Calu3 (cell line): ENCODE measurements at regions not wholly inside any gene's neighbourhood (a gene's known extent, or its start where the extent isn't known, plus 50 kb on each side); places are given as distances from the start of the nearest gene placed in this dataset.

Experiments
- BruUV-seq: library from RNA; stranded (reverse); fragments of 400-500 nt; replicated peaks from 2 replicates; lab custom pipeline; 2021; lab: Mats Ljungman, UMichigan
- CTCF ChIA-PET: fragments of 300-600 bp; sonication (Branson Sonifier 250); formaldehyde crosslinking; loops from one replicate; lab custom pipeline; 2022; ENCODE audit warnings: antibody characterized with exemption; lab: Charles Lee
- DNase-seq: peaks from one replicate; pipeline ENCODE4 v3.0.0; 2022
- H3K27ac Mint-ChIP-seq: one replicate; pipeline ENCODE4 v1.8.0; 2022; ENCODE audit warnings: mixed read lengths; ENCODE audit not compliant: unreplicated experiment
- H3K27me3 Mint-ChIP-seq: one replicate; pipeline ENCODE4 v1.8.0; 2022; ENCODE audit warnings: mixed read lengths; ENCODE audit not compliant: unreplicated experiment
- H3K36me3 Mint-ChIP-seq: one replicate; pipeline ENCODE4 v1.8.0; 2022; ENCODE audit warnings: mild to moderate bottlenecking, moderate library complexity, mixed read lengths; ENCODE audit not compliant: insufficient read depth, unreplicated experiment
- H3K4me1 Mint-ChIP-seq: one replicate; pipeline ENCODE4 v1.8.0; 2022; ENCODE audit warnings: mild to moderate bottlenecking, low read depth, mixed read lengths; ENCODE audit not compliant: unreplicated experiment
- H3K4me3 Mint-ChIP-seq: one replicate; pipeline ENCODE4 v1.8.0; 2022; ENCODE audit warnings: mild to moderate bottlenecking, low read depth, moderate library complexity, mixed read lengths; ENCODE audit not compliant: unreplicated experiment
- H3K9me3 Mint-ChIP-seq: one replicate; pipeline ENCODE4 v1.8.0; 2022; ENCODE audit warnings: low read depth, mixed read lengths; ENCODE audit not compliant: unreplicated experiment
- CTCF ChIP-seq: fragments of 200-600 bp; IDR thresholded peaks from one replicate; pipeline ENCODE4 v1.8.0; 2022; ENCODE audit warnings: antibody characterized with exemption; ENCODE audit not compliant: unreplicated experiment
- intact Hi-C: fragments of 100-400 bp; cut with micrococcal nuclease; formaldehyde crosslinking; loops from one replicate; pipeline ENCODE4 v1.10.0; 2022; ENCODE audit not compliant: unreplicated experiment

GRCh38 chr2:82524826-82525225, 1934.3 kb downstream of the SUCLG1 start:
- H3K4me1 Mint-ChIP-seq, result no peaks in the 10 kb centered on the region
- no TSS peak for BruUV-seq
- H3K4me3 Mint-ChIP-seq, result no peak overlapping the region
- no peak for DNase-seq
- H3K27me3 Mint-ChIP-seq, result no peaks in the 10 kb centered on the region
- CTCF ChIA-PET, result no interaction called here
- H3K36me3 Mint-ChIP-seq, result no peaks in the 10 kb centered on the region
- H3K27ac Mint-ChIP-seq, result no peak overlapping the region
- intact Hi-C loops, result no loop called here
- peaks cover 4% of the 10 kb centered on the region for H3K9me3 Mint-ChIP-seq
- no peak for TF ChIP-seq CTCF

GRCh38 chr2:82511894-82512293, 1947.2 kb downstream of the SUCLG1 start:
- no TSS peak for BruUV-seq
- CTCF ChIA-PET, result no interaction called here
- H3K27ac Mint-ChIP-seq, result no peak overlapping the region
- H3K4me3 Mint-ChIP-seq, result no peak overlapping the region
- peaks cover 5% of the 10 kb centered on the region for H3K9me3 Mint-ChIP-seq
- intact Hi-C loops, result no loop called here
- no peak for DNase-seq
- no peaks in the 10 kb centered on the region for H3K27me3 Mint-ChIP-seq
- no peaks in the 10 kb centered on the region for H3K4me1 Mint-ChIP-seq
- TF ChIP-seq CTCF, result no peak
- no peaks in the 10 kb centered on the region for H3K36me3 Mint-ChIP-seq

- no peak for TF ChIP-seq CTCF
- Mint-ChIP-seq H3K4me3 (no peak overlapping the region), H3K36me3 (no peaks in the 10 kb centered on the region), H3K27ac (no peak overlapping the region), H3K27me3 (no peaks in the 10 kb centered on the region), H3K9me3 (peaks cover 8% of the 10 kb centered on the region), H3K4me1 (no peaks in the 10 kb centered on the region)
- intact Hi-C loops, result no loop called here
- no TSS peak for BruUV-seq
- DNase-seq, result no peak
- CTCF ChIA-PET, result no interaction called here
These were observed 1950.4 kb downstream of the SUCLG1 start for GRCh38 chr2:82508702-82509101.

GRCh38 chr2:82507657-82508056, 1951.4 kb downstream of the SUCLG1 start:
- Mint-ChIP-seq H3K4me1 (no peaks in the 10 kb centered on the region), H3K27me3 (no peaks in the 10 kb centered on the region), H3K27ac (no peak overlapping the region), H3K36me3 (no peaks in the 10 kb centered on the region), H3K9me3 (peaks cover 11% of the 10 kb centered on the region), H3K4me3 (no peak overlapping the region)
- DNase-seq, result no peak
- intact Hi-C loops, result no loop called here
- no peak for TF ChIP-seq CTCF
- CTCF ChIA-PET, result no interaction called here
- no TSS peak for BruUV-seq
